GM03348 (cell line): ENCODE measurements at regions not wholly inside any gene's neighbourhood (a gene's known extent, or its start where the extent isn't known, plus 50 kb on each side); places are given as distances from the start of the nearest gene placed in this dataset.
"Not testable (repeated sequence)": the region's sequence is repeated elsewhere in the genome, so short reads cannot be mapped to it uniquely, and the experiment has no call there.

Source experiments
- DNase-seq: peaks from one replicate; pipeline ENCODE4 v3.0.0; 2012; ENCODE audit warnings: low spot score

GRCh38 chr2:158866082-158866481, 71.0 kb downstream of the DAPL1 start:
- DNase-seq: not testable (repeated sequence)

- not testable (repeated sequence) for DNase-seq
Observed at GRCh38 chr2:158867531-158868191, 72.5 kb downstream of the DAPL1 start.

GRCh38 chr2:158868386-158868785, 73.3 kb downstream of the DAPL1 start:
- not testable (repeated sequence) for DNase-seq

- not testable (repeated sequence) for DNase-seq
Observed at GRCh38 chr2:158869122-158869521, 74.0 kb downstream of the DAPL1 start.

- DNase-seq: not testable (repeated sequence)
Observed at GRCh38 chr2:158869609-158870008, 74.5 kb downstream of the DAPL1 start.

- DNase-seq: no peak
Observed at GRCh38 chr2:158878003-158878402, 82.9 kb downstream of the DAPL1 start.

GRCh38 chr2:158879229-158879903, 84.2 kb downstream of the DAPL1 start:
- DNase-seq: no peak

- DNase-seq: no peak
Observed at GRCh38 chr2:158882297-158882696, 86.1 kb upstream of the TANC1 start.

GRCh38 chr2:158884552-158884951, 83.9 kb upstream of the TANC1 start:
- not testable (repeated sequence) for DNase-seq

GRCh38 chr2:158885018-158885678, 83.3 kb upstream of the TANC1 start:
- DNase-seq: not testable (repeated sequence)

GRCh38 chr2:158885679-158886050, 82.8 kb upstream of the TANC1 start:
- not testable (repeated sequence) for DNase-seq

- DNase-seq: no peak
Observed at GRCh38 chr2:158889135-158889853, 79.1 kb upstream of the TANC1 start.

- peak; percentile 16 for DNase-seq
Observed at GRCh38 chr2:158890296-158890905, 78.0 kb upstream of the TANC1 start.

- peak; percentile 87 for DNase-seq
Observed at GRCh38 chr2:158893026-158893425, 75.4 kb upstream of the TANC1 start.

- DNase-seq: no peak
Observed at GRCh38 chr2:158893474-158893873, 75.0 kb upstream of the TANC1 start.

GRCh38 chr2:158894078-158894477, 74.4 kb upstream of the TANC1 start:
- peak; percentile 43 for DNase-seq

GRCh38 chr2:158894572-158894971, 73.9 kb upstream of the TANC1 start:
- no peak for DNase-seq

- DNase-seq: no peak
Observed at GRCh38 chr2:158900345-158900744, 68.1 kb upstream of the TANC1 start.

- DNase-seq: no peak
Observed at GRCh38 chr2:158902005-158902398, 66.4 kb upstream of the TANC1 start.

GRCh38 chr2:158903711-158904405, 64.6 kb upstream of the TANC1 start:
- no peak for DNase-seq

GRCh38 chr2:158904627-158905177, 63.7 kb upstream of the TANC1 start:
- DNase-seq: no peak
